ENCODE measurements at regions not wholly inside any gene's neighbourhood (a gene's known extent, or its start where the extent isn't known, plus 50 kb on each side); places are given as distances from the start of the nearest gene placed in this dataset.

DNA sequence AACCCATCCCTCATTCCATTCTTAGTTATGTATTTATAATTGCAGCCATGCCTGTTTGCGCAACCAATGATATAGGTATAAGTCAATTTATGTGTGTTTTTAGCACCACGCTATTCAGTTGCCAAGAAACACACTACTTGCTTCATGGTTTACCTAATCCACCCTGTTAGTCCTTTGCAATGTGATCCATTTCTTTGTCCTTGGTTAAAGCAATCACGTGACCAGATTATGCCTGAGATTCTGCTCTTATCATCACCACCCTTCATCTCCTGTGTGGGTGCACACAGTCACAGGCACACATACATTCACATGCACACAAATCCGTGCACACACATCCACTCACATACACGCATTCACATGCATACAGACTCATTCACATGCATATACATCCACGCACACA is 52.3 kb upstream of the KCNA5 start:
- Histone ChIP-seq H3K27ac (ENCODE audit: low read depth, low read length) (no peak overlapping the region), H3K36me3 (ENCODE audit: control insufficient read depth in 1 of 2, insufficient read depth in 2 of 2, low read length in 2 of 2) (no peaks in the 10 kb centered on the region), H3K9me3 (ENCODE audit: control insufficient read depth in 1 of 2, insufficient read depth in 1 of 2, low read depth in 1 of 2, low read length in 2 of 2) (no peaks in the 10 kb centered on the region), H3K9me2 (ENCODE audit: insufficient read depth) (no peaks in the 10 kb centered on the region), H3K4me3 (replicated peaks in 1 of 2; ENCODE audit: low read depth in 1 of 2, low read length in 2 of 2) (no peak overlapping the region), H3K4me1 (ENCODE audit: control insufficient read depth in 1 of 2, insufficient read depth in 2 of 2, low read length in 2 of 2) (no peaks in the 10 kb centered on the region), H3K4me2 (ENCODE audit: low read length) (no peak overlapping the region), H3K79me2 (ENCODE audit: insufficient read depth, low read length) (no peaks in the 10 kb centered on the region), H4K20me1 (ENCODE audit: insufficient read depth) (no peaks in the 10 kb centered on the region), H2AFZ (ENCODE audit: low read depth, low read length, poor library complexity, severe bottlenecking) (no peak overlapping the region), H3K9ac (ENCODE audit: low read length) (no peak overlapping the region), H3K27me3 (ENCODE audit: insufficient read depth, low read length) (peaks cover 98% of the 10 kb centered on the region)
- ChIA-PET CTCF (no interaction called here), RAD21 (ENCODE audit: low non-redundant PET in 1 of 2, low total read pairs in 2 of 2, uncharacterized antibody in 2 of 2, unreplicated experiment in 2 of 2) (no interaction called here), POLR2A (no interaction called here)
- no TSS peak for BruUV-seq (replicated peaks)
- no peak for DNase-seq (ENCODE audit: low read depth, low spot score)
- intact Hi-C loops (cut with micrococcal nuclease): loop anchor here (5.0 kb wide), 1 partner anchor 119 kb away; no protein-coding TSS in a partner anchor
- TF ChIP-seq CEBPB (IDR thresholded peaks at IDR 0.05; ENCODE audit: low read depth) (no peak), EGR1 (IDR thresholded peaks at IDR 0.05; ENCODE audit: low read depth) (no peak), SP1 (IDR thresholded peaks at IDR 0.05; ENCODE audit: low read depth) (no peak), SIN3A (IDR thresholded peaks at IDR 0.05; ENCODE audit: low read depth) (no peak), ELF1 (IDR thresholded peaks at IDR 0.05; ENCODE audit: borderline replicate concordance, low read depth) (no peak), ZNF274 (IDR thresholded peaks at IDR 0.05; ENCODE audit: low read depth, low read length) (no peak)
- TF ChIP-seq, protein P1, sequence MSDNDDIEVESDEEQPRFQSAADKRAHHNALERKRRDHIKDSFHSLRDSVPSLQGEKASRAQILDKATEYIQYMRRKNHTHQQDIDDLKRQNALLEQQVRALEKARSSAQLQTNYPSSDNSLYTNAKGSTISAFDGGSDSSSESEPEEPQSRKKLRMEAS (IDR thresholded peaks at IDR 0.05): no peak
- TF ChIP-seq, protein P2, sequence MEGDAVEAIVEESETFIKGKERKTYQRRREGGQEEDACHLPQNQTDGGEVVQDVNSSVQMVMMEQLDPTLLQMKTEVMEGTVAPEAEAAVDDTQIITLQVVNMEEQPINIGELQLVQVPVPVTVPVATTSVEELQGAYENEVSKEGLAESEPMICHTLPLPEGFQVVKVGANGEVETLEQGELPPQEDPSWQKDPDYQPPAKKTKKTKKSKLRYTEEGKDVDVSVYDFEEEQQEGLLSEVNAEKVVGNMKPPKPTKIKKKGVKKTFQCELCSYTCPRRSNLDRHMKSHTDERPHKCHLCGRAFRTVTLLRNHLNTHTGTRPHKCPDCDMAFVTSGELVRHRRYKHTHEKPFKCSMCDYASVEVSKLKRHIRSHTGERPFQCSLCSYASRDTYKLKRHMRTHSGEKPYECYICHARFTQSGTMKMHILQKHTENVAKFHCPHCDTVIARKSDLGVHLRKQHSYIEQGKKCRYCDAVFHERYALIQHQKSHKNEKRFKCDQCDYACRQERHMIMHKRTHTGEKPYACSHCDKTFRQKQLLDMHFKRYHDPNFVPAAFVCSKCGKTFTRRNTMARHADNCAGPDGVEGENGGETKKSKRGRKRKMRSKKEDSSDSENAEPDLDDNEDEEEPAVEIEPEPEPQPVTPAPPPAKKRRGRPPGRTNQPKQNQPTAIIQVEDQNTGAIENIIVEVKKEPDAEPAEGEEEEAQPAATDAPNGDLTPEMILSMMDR (IDR thresholded peaks at IDR 0.05 in 2 of 3, conservative IDR thresholded peaks at IDR 0.05 in 1 of 3; ENCODE audit: borderline replicate concordance in 1 of 3, insufficient read depth in 1 of 3, low read depth in 2 of 3, low read length in 2 of 3): no peak
- no peak for ATAC-seq

DNA sequence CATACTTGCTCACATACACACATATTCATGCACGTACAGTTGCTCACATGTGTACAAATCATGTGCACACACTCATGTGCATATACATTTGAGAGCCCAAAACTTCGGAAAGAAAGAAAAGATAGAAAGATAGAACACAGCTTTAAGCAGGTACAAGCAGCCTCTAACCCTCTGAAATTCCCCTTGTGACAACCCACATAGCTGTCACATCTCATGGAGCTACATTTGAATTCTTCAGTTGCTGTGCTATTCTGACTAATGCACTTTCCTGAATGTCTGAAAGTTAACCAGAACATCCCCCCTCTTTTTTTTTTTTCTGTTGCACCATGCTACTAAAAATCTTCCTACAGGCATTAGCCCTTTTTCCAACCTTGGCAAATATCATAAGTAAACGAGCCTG is 51.9 kb upstream of the KCNA5 start:
- H2AFZ ChIP-seq (ENCODE audit: low read depth, low read length, poor library complexity, severe bottlenecking): no peak overlapping the region
- H3K4me3 ChIP-seq (replicated peaks in 1 of 2; ENCODE audit: low read depth in 1 of 2, low read length in 2 of 2): no peak overlapping the region
- H3K27me3 ChIP-seq (ENCODE audit: insufficient read depth, low read length): peaks cover 97% of the 10 kb centered on the region
- no peaks in the 10 kb centered on the region for H3K4me1 ChIP-seq (ENCODE audit: control insufficient read depth in 1 of 2, insufficient read depth in 2 of 2, low read length in 2 of 2)
- intact Hi-C loops (cut with micrococcal nuclease): loop anchor here (5.0 kb wide), 1 partner anchor 120 kb away; no protein-coding TSS in a partner anchor
- no peaks in the 10 kb centered on the region for H3K36me3 ChIP-seq (ENCODE audit: control insufficient read depth in 1 of 2, insufficient read depth in 2 of 2, low read length in 2 of 2)
- ChIA-PET RAD21 (ENCODE audit: low non-redundant PET in 1 of 2, low total read pairs in 2 of 2, uncharacterized antibody in 2 of 2, unreplicated experiment in 2 of 2) (no interaction called here), POLR2A (no interaction called here), CTCF (no interaction called here)
- no peaks in the 10 kb centered on the region for H3K79me2 ChIP-seq (ENCODE audit: insufficient read depth, low read length)
- ATAC-seq: no peak
- H3K27ac ChIP-seq (ENCODE audit: low read depth, low read length): no peak overlapping the region
- no peaks in the 10 kb centered on the region for H4K20me1 ChIP-seq (ENCODE audit: insufficient read depth)
- no peaks in the 10 kb centered on the region for H3K9me2 ChIP-seq (ENCODE audit: insufficient read depth)
- H3K4me2 ChIP-seq (ENCODE audit: low read length): no peak overlapping the region
- DNase-seq (ENCODE audit: low read depth, low spot score): no peak
- BruUV-seq (replicated peaks): no TSS peak
- no peaks in the 10 kb centered on the region for H3K9me3 ChIP-seq (ENCODE audit: control insufficient read depth in 1 of 2, insufficient read depth in 1 of 2, low read depth in 1 of 2, low read length in 2 of 2)
- no peak overlapping the region for H3K9ac ChIP-seq (ENCODE audit: low read length)
- TF ChIP-seq, protein P3, sequence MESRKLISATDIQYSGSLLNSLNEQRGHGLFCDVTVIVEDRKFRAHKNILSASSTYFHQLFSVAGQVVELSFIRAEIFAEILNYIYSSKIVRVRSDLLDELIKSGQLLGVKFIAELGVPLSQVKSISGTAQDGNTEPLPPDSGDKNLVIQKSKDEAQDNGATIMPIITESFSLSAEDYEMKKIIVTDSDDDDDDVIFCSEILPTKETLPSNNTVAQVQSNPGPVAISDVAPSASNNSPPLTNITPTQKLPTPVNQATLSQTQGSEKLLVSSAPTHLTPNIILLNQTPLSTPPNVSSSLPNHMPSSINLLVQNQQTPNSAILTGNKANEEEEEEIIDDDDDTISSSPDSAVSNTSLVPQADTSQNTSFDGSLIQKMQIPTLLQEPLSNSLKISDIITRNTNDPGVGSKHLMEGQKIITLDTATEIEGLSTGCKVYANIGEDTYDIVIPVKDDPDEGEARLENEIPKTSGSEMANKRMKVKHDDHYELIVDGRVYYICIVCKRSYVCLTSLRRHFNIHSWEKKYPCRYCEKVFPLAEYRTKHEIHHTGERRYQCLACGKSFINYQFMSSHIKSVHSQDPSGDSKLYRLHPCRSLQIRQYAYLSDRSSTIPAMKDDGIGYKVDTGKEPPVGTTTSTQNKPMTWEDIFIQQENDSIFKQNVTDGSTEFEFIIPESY (IDR thresholded peaks at IDR 0.05; ENCODE audit: extremely low read depth, insufficient replicate concordance, low read length): no peak
- TF ChIP-seq ZFX (IDR thresholded peaks at IDR 0.05) (no peak), CBX3 (IDR thresholded peaks at IDR 0.05; ENCODE audit: low read depth) (no peak), SP1 (IDR thresholded peaks at IDR 0.05; ENCODE audit: low read depth) (no peak), JUND (IDR thresholded peaks at IDR 0.05) (no peak)
- TF ChIP-seq, protein P4, sequence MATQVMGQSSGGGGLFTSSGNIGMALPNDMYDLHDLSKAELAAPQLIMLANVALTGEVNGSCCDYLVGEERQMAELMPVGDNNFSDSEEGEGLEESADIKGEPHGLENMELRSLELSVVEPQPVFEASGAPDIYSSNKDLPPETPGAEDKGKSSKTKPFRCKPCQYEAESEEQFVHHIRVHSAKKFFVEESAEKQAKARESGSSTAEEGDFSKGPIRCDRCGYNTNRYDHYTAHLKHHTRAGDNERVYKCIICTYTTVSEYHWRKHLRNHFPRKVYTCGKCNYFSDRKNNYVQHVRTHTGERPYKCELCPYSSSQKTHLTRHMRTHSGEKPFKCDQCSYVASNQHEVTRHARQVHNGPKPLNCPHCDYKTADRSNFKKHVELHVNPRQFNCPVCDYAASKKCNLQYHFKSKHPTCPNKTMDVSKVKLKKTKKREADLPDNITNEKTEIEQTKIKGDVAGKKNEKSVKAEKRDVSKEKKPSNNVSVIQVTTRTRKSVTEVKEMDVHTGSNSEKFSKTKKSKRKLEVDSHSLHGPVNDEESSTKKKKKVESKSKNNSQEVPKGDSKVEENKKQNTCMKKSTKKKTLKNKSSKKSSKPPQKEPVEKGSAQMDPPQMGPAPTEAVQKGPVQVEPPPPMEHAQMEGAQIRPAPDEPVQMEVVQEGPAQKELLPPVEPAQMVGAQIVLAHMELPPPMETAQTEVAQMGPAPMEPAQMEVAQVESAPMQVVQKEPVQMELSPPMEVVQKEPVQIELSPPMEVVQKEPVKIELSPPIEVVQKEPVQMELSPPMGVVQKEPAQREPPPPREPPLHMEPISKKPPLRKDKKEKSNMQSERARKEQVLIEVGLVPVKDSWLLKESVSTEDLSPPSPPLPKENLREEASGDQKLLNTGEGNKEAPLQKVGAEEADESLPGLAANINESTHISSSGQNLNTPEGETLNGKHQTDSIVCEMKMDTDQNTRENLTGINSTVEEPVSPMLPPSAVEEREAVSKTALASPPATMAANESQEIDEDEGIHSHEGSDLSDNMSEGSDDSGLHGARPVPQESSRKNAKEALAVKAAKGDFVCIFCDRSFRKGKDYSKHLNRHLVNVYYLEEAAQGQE (IDR thresholded peaks at IDR 0.05; ENCODE audit: low read depth): no peak
- TF ChIP-seq, protein P5, sequence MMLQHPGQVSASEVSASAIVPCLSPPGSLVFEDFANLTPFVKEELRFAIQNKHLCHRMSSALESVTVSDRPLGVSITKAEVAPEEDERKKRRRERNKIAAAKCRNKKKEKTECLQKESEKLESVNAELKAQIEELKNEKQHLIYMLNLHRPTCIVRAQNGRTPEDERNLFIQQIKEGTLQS (IDR thresholded peaks at IDR 0.05): no peak

Measured in HCT116 (cell line).